SK-N-SH (cell line): ENCODE measurements at regions not wholly inside any gene's neighbourhood (a gene's known extent, or its start where the extent isn't known, plus 50 kb on each side); places are given as distances from the start of the nearest gene placed in this dataset.

Experiments used
- CTCF ChIA-PET: fragments of 300-600, 350-600 bp; formaldehyde crosslinking; extraction: SDS; loops from one replicate; lab custom pipeline; 2021; lab: Yijun Ruan, JAX
- POLR2A ChIA-PET: fragments of 350-600 bp; sonication (Branson Sonifier 250); formaldehyde crosslinking; extraction: SDS; loops from one replicate; lab custom pipeline; 2020; ENCODE audit warnings: antibody characterized with exemption, inconsistent platforms; lab: Yijun Ruan, JAX
- DNase-seq: peaks from one replicate; pipeline ENCODE4 v3.0.0; 2012
- H2AFZ ChIP-seq: fragments of 200-600 bp; sonication (generic); 2 replicates; pipeline ENCODE4 v1.8.1; 2016; ENCODE audit warnings: antibody characterized with exemption, mild to moderate bottlenecking, low read depth
- H3F3A ChIP-seq: fragments of 200-600 bp; sonication (generic); replicated peaks from 2 replicates; pipeline ENCODE3; 2016; ENCODE audit warnings: antibody characterized with exemption, mild to moderate bottlenecking; ENCODE audit not compliant: insufficient read depth
- H3K27ac ChIP-seq, 2 experiments: fragments of 200-500 bp in 1 of 2; fragments of 200-600 bp in 1 of 2; sonication (Bioruptor generic) in 1 of 2; sonication (generic), shearing (Covaris generic) in 1 of 2; 2 replicates each; pipeline versions ENCODE4 v1.5.1 to v1.6.1; 2014 to 2016; ENCODE audit warnings: low read depth in 2 of 2, inconsistent platforms in 1 of 2, low read length in 1 of 2, mild to moderate bottlenecking in 1 of 2, mixed read lengths in 1 of 2
- H3K27me3 ChIP-seq: fragments of 200-600 bp; sonication (generic), shearing (Covaris generic); 2 replicates; pipeline ENCODE4 v1.6.1; 2016; ENCODE audit warnings: mixed run types; ENCODE audit not compliant: insufficient read depth
- H3K36me3 ChIP-seq, 2 experiments: fragments of 200-500 bp in 1 of 2; fragments of 200-600 bp in 1 of 2; sonication (Bioruptor generic) in 1 of 2; sonication (generic) in 1 of 2; replicated peaks in 1 of 2; 2 replicates each; pipeline versions ENCODE3 to v1.5.1; 2014 to 2016; ENCODE audit warnings: low read length in 1 of 2, mild to moderate bottlenecking in 1 of 2; ENCODE audit not compliant: insufficient read depth in 2 of 2, control insufficient read depth in 1 of 2
- H3K4me1 ChIP-seq, 2 experiments: fragments of 200-500 bp in 1 of 2; fragments of 200-600 bp in 1 of 2; sonication (Bioruptor generic) in 1 of 2; sonication (generic), shearing (Covaris generic) in 1 of 2; 2 replicates each; pipeline versions ENCODE4 v1.5.1 to v1.6.1; 2014 to 2016; ENCODE audit warnings: low read depth in 1 of 2, low read length in 1 of 2, mixed run types in 1 of 2; ENCODE audit not compliant: insufficient read depth in 2 of 2, control insufficient read depth in 1 of 2
- H3K4me2 ChIP-seq: fragments of 200-600 bp; sonication (generic), shearing (Covaris generic); 2 replicates; pipeline ENCODE4 v1.6.1; 2017; ENCODE audit warnings: mixed run types
- H3K4me3 ChIP-seq, 2 experiments: fragments of 200-500 bp in 1 of 2; fragments of 200-600 bp in 1 of 2; sonication (Bioruptor generic) in 1 of 2; sonication (generic), shearing (Covaris generic) in 1 of 2; 2 replicates each; pipeline versions ENCODE4 v1.5.1 to v1.8.1; 2014 to 2016; ENCODE audit warnings: low read depth in 2 of 2, inconsistent platforms in 1 of 2, low read length in 1 of 2, mild to moderate bottlenecking in 1 of 2, mixed read lengths in 1 of 2, moderate library complexity in 1 of 2
- H3K79me2 ChIP-seq: fragments of 200-600 bp; sonication (generic); 2 replicates; pipeline ENCODE4 v1.8.1; 2017; ENCODE audit warnings: mild to moderate bottlenecking; ENCODE audit not compliant: insufficient read depth
- H3K9ac ChIP-seq: fragments of 200-600 bp; sonication (generic); 2 replicates; pipeline ENCODE4 v1.6.1; 2017; ENCODE audit warnings: mixed run types
- H3K9me2 ChIP-seq: fragments of 200-600 bp; sonication (generic); 2 replicates; pipeline ENCODE4 v1.6.1; 2017; ENCODE audit warnings: mixed run types
- H3K9me3 ChIP-seq: fragments of 200-600 bp; sonication (generic); 2 replicates; pipeline ENCODE4 v1.6.1; 2017; ENCODE audit warnings: mixed run types, mild to moderate bottlenecking, moderate library complexity
- H4K20me1 ChIP-seq: fragments of 200-600 bp; sonication (generic); 2 replicates; pipeline ENCODE4 v1.6.1; 2017; ENCODE audit warnings: mild to moderate bottlenecking, mixed run types; ENCODE audit not compliant: insufficient read depth
- CHD2 ChIP-seq: fragments of 150-350 bp; IDR thresholded peaks from 2 replicates; pipeline ENCODE4 v1.6.1; 2018; ENCODE audit warnings: low read length; ENCODE audit not compliant: partially characterized antibody
- ELF1 ChIP-seq: IDR thresholded peaks from 2 replicates; pipeline ENCODE4 v1.4.0; 2012
- EP300 ChIP-seq, 2 experiments: IDR thresholded peaks; 2 replicates each; pipeline versions ENCODE4 v1.4.0 to v1.6.1; 2012; ENCODE audit warnings: borderline replicate concordance in 1 of 2, low read depth in 1 of 2, low read length in 1 of 2
- EZH2phosphoT487 ChIP-seq: fragments of 200-600 bp; sonication (generic); IDR thresholded peaks from 2 replicates; pipeline ENCODE4 v1.6.1; 2017; ENCODE audit warnings: low read depth, mixed run types, mild to moderate bottlenecking, antibody characterized with exemption, moderate library complexity, borderline replicate concordance
- FOXJ3 ChIP-seq: sonication (generic); formaldehyde crosslinking; IDR thresholded peaks from 2 replicates; pipeline ENCODE4 v1.5.1; 2020; ENCODE audit warnings: mild to moderate bottlenecking, missing genetic modification reagents
- GABPA ChIP-seq: IDR thresholded peaks from 2 replicates; pipeline ENCODE4 v1.4.0; 2012; ENCODE audit warnings: low read depth, mild to moderate bottlenecking
- GATA2 ChIP-seq: sonication (generic); formaldehyde crosslinking; IDR thresholded peaks from 2 replicates; pipeline ENCODE4 v1.5.0; 2020; ENCODE audit warnings: mild to moderate bottlenecking, missing genetic modification reagents
- IRF3 ChIP-seq: fragments of 150-350 bp; IDR thresholded peaks from 2 replicates; pipeline ENCODE4 v1.6.1; 2016; ENCODE audit warnings: mild to moderate bottlenecking, low read depth, low read length
- JUND ChIP-seq: IDR thresholded peaks from 2 replicates; pipeline ENCODE4 v1.4.0; 2012
- MAX ChIP-seq: IDR thresholded peaks from 2 replicates; pipeline ENCODE4 v1.4.0; 2012; ENCODE audit warnings: low read depth
- MEF2A ChIP-seq: IDR thresholded peaks from 2 replicates; pipeline ENCODE4 v1.4.0; 2012; ENCODE audit warnings: low read depth, borderline replicate concordance
- MXI1 ChIP-seq: IDR thresholded peaks from 2 replicates; pipeline ENCODE4 v1.6.1; 2012; ENCODE audit warnings: mild to moderate bottlenecking, low read depth, low read length, improper control_type of control experiment
- NFIC ChIP-seq: IDR thresholded peaks from 2 replicates; pipeline ENCODE4 v1.4.0; 2012; ENCODE audit warnings: borderline replicate concordance
- NRF1 ChIP-seq: IDR thresholded peaks from 2 replicates; pipeline ENCODE4 v1.6.1; 2012; ENCODE audit warnings: low read depth, mild to moderate bottlenecking, low read length
- RCOR1 ChIP-seq: fragments of 150-350 bp; IDR thresholded peaks from 2 replicates; pipeline ENCODE4 v1.6.1; 2017; ENCODE audit warnings: antibody characterized with exemption, low read length
- REST ChIP-seq: IDR thresholded peaks from 2 replicates; pipeline ENCODE4 v1.6.1; 2012; ENCODE audit warnings: mild to moderate bottlenecking, low read depth, low read length, moderate library complexity
- RFX5 ChIP-seq: IDR thresholded peaks from 2 replicates; pipeline ENCODE4 v1.6.1; 2012; ENCODE audit warnings: mild to moderate bottlenecking, improper control_type of control experiment, low read length
- RXRA ChIP-seq: IDR thresholded peaks from 2 replicates; pipeline ENCODE4 v1.4.0; 2012; ENCODE audit warnings: low read depth, mild to moderate bottlenecking, borderline replicate concordance
- SMC3 ChIP-seq: IDR thresholded peaks from 2 replicates; pipeline ENCODE4 v1.6.1; 2012; ENCODE audit warnings: low read depth, low read length, improper control_type of control experiment
- TAF1 ChIP-seq: IDR thresholded peaks from 2 replicates; pipeline ENCODE4 v1.6.1; 2012; ENCODE audit warnings: low read depth, mild to moderate bottlenecking, low read length, moderate library complexity, borderline replicate concordance
- TCF12 ChIP-seq: IDR thresholded peaks from 2 replicates; pipeline ENCODE4 v1.4.0; 2012
- USF1 ChIP-seq: IDR thresholded peaks from 2 replicates; pipeline ENCODE4 v1.4.0; 2012; ENCODE audit warnings: low read depth, borderline replicate concordance
- USF2 ChIP-seq: fragments of 150-350 bp; IDR thresholded peaks from 2 replicates; pipeline ENCODE4 v1.6.1; 2017; ENCODE audit warnings: antibody characterized with exemption, low read length, low read depth, borderline replicate concordance
- YY1 ChIP-seq: IDR thresholded peaks from 2 replicates; pipeline ENCODE4 v1.4.0; 2012; ENCODE audit warnings: low read depth, mild to moderate bottlenecking
- WGBS: methylation state at CpG from one replicate; pipeline ENCODE4 v1.1.6; 2017; ENCODE audit warnings: low lambda C conversion rate; 5-methylcytosine and 5-hydroxymethylcytosine counted together

GRCh38 chr15:35991386-35991785 lies 445.4 kb upstream of the DPH6 start:
- Histone ChIP-seq H3K27me3 (no peaks in the 10 kb centered on the region), H3K9ac (no peak overlapping the region), H2AFZ (no peak overlapping the region; the same call in 1 of the 2 replicates), H3F3A (no peaks in the 10 kb centered on the region), H3K79me2 (no peaks in the 10 kb centered on the region)
- no peak for DNase-seq
- TF ChIP-seq YY1 (no peak), NRF1 (no peak), CHD2 (no peak), USF1 (no peak), USF2 (no peak), GABPA (no peak), GATA2 (CRISPR knock-in tag) (no peak), EP300 (IDR thresholded peaks at IDR 0.05; ENCODE audit: borderline replicate concordance in 1 of 2, low read depth in 1 of 2, low read length in 1 of 2) (no peak), IRF3 (no peak), JUND (no peak), RFX5 (no peak), MEF2A (no peak), FOXJ3 (CRISPR knock-in tag) (no peak), RXRA (no peak)
- TF ChIP-seq, all 33 proteins: peak for 0
- WGBS: 85% methylated on average over 3 of the region's 3 CpGs
- Histone ChIP-seq H3K4me3 (no peak overlapping the region), H3K27ac (no peak overlapping the region), H3K36me3 (no peaks in the 10 kb centered on the region), H3K4me1 (no peaks in the 10 kb centered on the region), H4K20me1 (no peaks in the 10 kb centered on the region), H3K4me2 (no peak overlapping the region), H3K9me3 (no peaks in the 10 kb centered on the region), H3K9me2 (no peaks in the 10 kb centered on the region)
- ChIA-PET CTCF (no interaction called here), POLR2A (no interaction called here)

- CTCF ChIA-PET: no interaction called here
- TF ChIP-seq RXRA (no peak), REST (no peak), SMC3 (no peak), NFIC (no peak), MAX (no peak), GABPA (no peak), TAF1 (no peak), USF1 (no peak), TCF12 (no peak), ELF1 (no peak), EZH2phosphoT487 (no peak), MXI1 (no peak), RCOR1 (no peak), EP300 (IDR thresholded peaks at IDR 0.05; ENCODE audit: borderline replicate concordance in 1 of 2, low read depth in 1 of 2, low read length in 1 of 2) (no peak)
These were observed 446.8 kb upstream of the DPH6 start for GRCh38 chr15:35992791-35993190.

More at GRCh38 chr15:35992791-35993190, 446.8 kb upstream of the DPH6 start:
- H3K4me1 ChIP-seq: no peaks in the 10 kb centered on the region
- POLR2A ChIA-PET: no interaction called here
- H3K9me2 ChIP-seq: no peaks in the 10 kb centered on the region
- no peak overlapping the region for H3K9ac ChIP-seq
- H3K27me3 ChIP-seq: no peaks in the 10 kb centered on the region
- H4K20me1 ChIP-seq: no peaks in the 10 kb centered on the region
- no peaks in the 10 kb centered on the region for H3F3A ChIP-seq
- H3K4me3 ChIP-seq: no peak overlapping the region
- no peak for DNase-seq
- no peaks in the 10 kb centered on the region for H3K79me2 ChIP-seq
- WGBS: 74% methylated on average over 2 of the region's 2 CpGs
- no peaks in the 10 kb centered on the region for H3K36me3 ChIP-seq
- no peak overlapping the region for H2AFZ ChIP-seq
- no peaks in the 10 kb centered on the region for H3K9me3 ChIP-seq
- H3K27ac ChIP-seq: no peak overlapping the region
- no peak overlapping the region for H3K4me2 ChIP-seq
